ENCODE measurements at regions not wholly inside any gene's neighbourhood (a gene's known extent, or its start where the extent isn't known, plus 50 kb on each side); places are given as distances from the start of the nearest gene placed in this dataset.

DNA sequence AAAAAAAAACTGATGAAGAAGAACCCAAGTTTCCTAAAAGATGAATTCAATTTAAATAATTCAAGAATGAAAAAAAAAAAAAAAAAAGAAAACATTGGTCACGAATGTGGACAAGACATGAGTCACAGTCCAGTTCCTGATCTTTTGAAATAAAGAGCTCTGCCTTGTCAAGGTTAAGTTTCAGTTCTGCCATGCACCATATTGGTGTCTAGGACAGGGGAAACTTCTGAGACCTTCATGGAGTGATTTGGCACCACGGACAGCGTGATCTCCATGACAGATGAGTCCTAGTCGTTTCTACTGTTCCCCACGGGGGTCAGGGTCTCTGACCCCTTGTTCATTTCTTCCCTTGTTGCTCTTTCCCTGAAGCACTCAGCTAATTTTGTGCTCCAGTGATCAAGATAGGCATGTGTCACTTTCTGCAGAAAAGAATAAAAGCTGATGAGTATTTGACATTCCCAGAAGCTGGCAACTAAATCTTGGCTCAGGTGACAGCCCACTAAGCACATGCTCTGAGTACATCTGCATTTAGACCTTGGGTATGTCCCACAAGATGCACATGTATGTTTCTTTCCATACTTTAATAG, 1159.7 kb downstream of the BCL11B start:
- Histone ChIP-seq H3K4me3 (no peak overlapping the region), H3K27ac (no peak overlapping the region), H3K36me3 (ENCODE audit: insufficient read depth in 1 of 2, low read depth in 1 of 2) (no peaks in the 10 kb centered on the region), H3K4me1 (no peaks in the 10 kb centered on the region), H3K27me3 (ENCODE audit: insufficient read depth in 3 of 3, low read length in 2 of 3) (no peaks in the 10 kb centered on the region), H3K9me3 (no peaks in the 10 kb centered on the region)
- WGBS, 3 donors: 45 to 48% (median 48%) methylated on average over 5 of the region's 5 CpGs
- DNase-seq: no peak
- TF ChIP-seq, protein P1, sequence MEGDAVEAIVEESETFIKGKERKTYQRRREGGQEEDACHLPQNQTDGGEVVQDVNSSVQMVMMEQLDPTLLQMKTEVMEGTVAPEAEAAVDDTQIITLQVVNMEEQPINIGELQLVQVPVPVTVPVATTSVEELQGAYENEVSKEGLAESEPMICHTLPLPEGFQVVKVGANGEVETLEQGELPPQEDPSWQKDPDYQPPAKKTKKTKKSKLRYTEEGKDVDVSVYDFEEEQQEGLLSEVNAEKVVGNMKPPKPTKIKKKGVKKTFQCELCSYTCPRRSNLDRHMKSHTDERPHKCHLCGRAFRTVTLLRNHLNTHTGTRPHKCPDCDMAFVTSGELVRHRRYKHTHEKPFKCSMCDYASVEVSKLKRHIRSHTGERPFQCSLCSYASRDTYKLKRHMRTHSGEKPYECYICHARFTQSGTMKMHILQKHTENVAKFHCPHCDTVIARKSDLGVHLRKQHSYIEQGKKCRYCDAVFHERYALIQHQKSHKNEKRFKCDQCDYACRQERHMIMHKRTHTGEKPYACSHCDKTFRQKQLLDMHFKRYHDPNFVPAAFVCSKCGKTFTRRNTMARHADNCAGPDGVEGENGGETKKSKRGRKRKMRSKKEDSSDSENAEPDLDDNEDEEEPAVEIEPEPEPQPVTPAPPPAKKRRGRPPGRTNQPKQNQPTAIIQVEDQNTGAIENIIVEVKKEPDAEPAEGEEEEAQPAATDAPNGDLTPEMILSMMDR (IDR thresholded peaks at IDR 0.05): no peak
- ATAC-seq: no peak
- intact Hi-C loops (cut with DNase I): no loop called here

DNA sequence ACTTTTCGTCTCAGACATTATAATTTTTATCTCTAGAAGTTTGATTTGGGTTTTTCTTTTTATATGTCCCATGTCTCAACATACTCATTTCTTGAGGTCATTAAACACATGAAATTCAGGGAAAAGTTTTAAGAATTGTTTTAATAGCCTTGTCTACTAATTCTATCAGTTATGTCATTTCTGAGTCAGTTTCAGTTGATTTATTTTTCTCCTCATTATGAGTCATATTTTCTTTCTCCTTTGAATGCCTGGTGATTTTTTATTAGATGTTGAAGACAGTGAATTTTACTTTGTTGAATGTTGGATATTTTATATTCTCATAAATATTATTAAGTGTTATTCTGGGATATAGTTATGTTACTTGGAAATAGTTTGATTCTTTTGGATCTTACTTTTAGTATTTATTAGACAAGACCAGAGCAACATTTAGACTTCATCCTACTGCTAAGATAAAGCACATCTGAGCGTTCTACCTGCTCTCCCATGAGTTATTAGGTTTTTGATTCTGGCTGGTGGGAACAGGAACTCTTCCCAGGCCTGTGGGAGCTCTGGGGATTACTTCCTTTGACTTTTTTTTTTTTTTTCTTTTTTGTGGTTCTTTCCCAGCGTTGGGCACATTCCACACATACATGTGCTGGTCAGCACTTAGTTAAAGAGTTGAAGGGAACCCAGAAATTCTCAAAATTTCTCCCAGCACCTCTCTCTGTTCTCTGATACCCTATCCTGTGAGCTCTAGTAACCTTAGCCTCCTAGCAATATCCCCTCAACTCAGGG, 1157.7 kb downstream of the BCL11B start:
- Histone ChIP-seq H3K27me3 (ENCODE audit: insufficient read depth in 3 of 3, low read length in 2 of 3) (no peaks in the 10 kb centered on the region), H3K4me3 (no peak overlapping the region), H3K4me1 (no peaks in the 10 kb centered on the region), H3K9me3 (no peaks in the 10 kb centered on the region), H3K36me3 (ENCODE audit: insufficient read depth in 1 of 2, low read depth in 1 of 2) (no peaks in the 10 kb centered on the region), H3K27ac (no peak overlapping the region)
- ATAC-seq: no peak
- TF ChIP-seq, protein P1 (IDR thresholded peaks at IDR 0.05): no peak
- 18 to 40% (median 40%) methylated on average over 3 of the region's 3 CpGs for WGBS, 3 donors
- intact Hi-C loops (cut with DNase I): no loop called here
- no peak for DNase-seq

DNA sequence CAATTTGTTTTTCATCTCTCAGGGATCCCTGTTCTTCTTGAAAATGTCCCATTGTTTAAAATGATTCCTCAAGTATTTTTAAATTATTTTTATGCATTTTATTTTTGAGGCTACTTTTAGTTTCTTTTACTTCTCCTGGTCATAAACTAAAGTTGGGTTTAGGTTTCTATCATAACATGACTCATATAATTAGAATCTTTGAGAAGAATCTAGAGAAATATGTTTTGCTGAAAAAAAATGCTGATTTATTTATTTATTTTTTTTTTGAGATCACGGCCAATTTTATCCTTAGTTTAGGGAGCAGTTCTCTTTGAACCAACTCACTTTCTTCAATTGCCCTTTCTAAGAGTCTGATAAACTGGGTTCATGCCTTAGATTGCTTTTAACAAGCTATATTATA, 1157.1 kb downstream of the BCL11B start:
- TF ChIP-seq, protein P1 (IDR thresholded peaks at IDR 0.05): no peak
- intact Hi-C loops (cut with DNase I): no loop called here
- no peaks in the 10 kb centered on the region for H3K4me1 ChIP-seq
- DNase-seq (no peak), ATAC-seq (no peak)
- no peaks in the 10 kb centered on the region for H3K9me3 ChIP-seq
- WGBS, 3 donors: 67 to 83% (median 72%) methylated on average over 1 of the region's 1 CpG
- no peak overlapping the region for H3K4me3 ChIP-seq
- H3K36me3 ChIP-seq (ENCODE audit: insufficient read depth in 1 of 2, low read depth in 1 of 2): no peaks in the 10 kb centered on the region
- H3K27me3 ChIP-seq (ENCODE audit: insufficient read depth in 3 of 3, low read length in 2 of 3): no peaks in the 10 kb centered on the region
- H3K27ac ChIP-seq: no peak overlapping the region

DNA sequence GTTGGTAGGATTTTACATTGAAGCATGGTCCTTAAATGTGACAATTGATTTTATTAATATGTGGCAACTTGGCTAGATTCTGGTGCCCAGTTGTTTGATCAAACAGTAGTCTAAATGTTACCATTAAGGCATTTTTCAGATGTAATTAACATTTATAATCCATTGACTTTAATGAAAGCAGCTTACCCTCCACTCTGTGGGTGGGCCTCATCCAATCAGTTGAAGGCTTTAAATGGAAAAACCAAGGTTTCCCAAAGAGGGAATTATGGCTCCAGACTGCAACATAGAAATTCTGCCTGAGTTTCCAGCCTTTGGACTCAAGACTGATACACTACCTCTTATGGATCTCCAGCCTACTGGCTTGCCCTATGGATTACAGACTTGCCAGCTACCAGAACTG, 1153.2 kb downstream of the BCL11B start:
- Histone ChIP-seq H3K9me3 (no peaks in the 10 kb centered on the region), H3K27me3 (ENCODE audit: insufficient read depth in 3 of 3, low read length in 2 of 3) (no peaks in the 10 kb centered on the region), H3K36me3 (ENCODE audit: insufficient read depth in 1 of 2, low read depth in 1 of 2) (no peaks in the 10 kb centered on the region), H3K4me1 (no peaks in the 10 kb centered on the region), H3K27ac (no peak overlapping the region), H3K4me3 (no peak overlapping the region)
- intact Hi-C loops (cut with DNase I): no loop called here
- DNase-seq (no peak), ATAC-seq (no peak)
- TF ChIP-seq, protein P1 (IDR thresholded peaks at IDR 0.05): no peak

All from psoas muscle (tissue), 7 donors.